ENCODE measurements at regions not wholly inside any gene's neighbourhood (a gene's known extent, or its start where the extent isn't known, plus 50 kb on each side); places are given as distances from the start of the nearest gene placed in this dataset.
"Not testable (repeated sequence)": the region's sequence is repeated elsewhere in the genome, so short reads cannot be mapped to it uniquely, and the experiment has no call there.

GRCh38 chr1:120267894-120268551 lies 91.7 kb upstream of the SEC22B start:
- H3K9me3 ChIP-seq, ATAC-seq: not testable (repeated sequence)

GRCh38 chr1:120264564-120264963 lies 88.2 kb upstream of the SEC22B start:
- ATAC-seq, H3K9me3 ChIP-seq, DNase-seq: not testable (repeated sequence)

More at GRCh38 chr1:120267894-120268551, 91.7 kb upstream of the SEC22B start:
- DNase-seq; H3K4me1 ChIP-seq (ENCODE audit: low read depth); H3K4me3 ChIP-seq; H3K36me3 ChIP-seq (ENCODE audit: low read depth); intact Hi-C loops (cut with DNase I, micrococcal nuclease): not testable (repeated sequence)

DNA sequence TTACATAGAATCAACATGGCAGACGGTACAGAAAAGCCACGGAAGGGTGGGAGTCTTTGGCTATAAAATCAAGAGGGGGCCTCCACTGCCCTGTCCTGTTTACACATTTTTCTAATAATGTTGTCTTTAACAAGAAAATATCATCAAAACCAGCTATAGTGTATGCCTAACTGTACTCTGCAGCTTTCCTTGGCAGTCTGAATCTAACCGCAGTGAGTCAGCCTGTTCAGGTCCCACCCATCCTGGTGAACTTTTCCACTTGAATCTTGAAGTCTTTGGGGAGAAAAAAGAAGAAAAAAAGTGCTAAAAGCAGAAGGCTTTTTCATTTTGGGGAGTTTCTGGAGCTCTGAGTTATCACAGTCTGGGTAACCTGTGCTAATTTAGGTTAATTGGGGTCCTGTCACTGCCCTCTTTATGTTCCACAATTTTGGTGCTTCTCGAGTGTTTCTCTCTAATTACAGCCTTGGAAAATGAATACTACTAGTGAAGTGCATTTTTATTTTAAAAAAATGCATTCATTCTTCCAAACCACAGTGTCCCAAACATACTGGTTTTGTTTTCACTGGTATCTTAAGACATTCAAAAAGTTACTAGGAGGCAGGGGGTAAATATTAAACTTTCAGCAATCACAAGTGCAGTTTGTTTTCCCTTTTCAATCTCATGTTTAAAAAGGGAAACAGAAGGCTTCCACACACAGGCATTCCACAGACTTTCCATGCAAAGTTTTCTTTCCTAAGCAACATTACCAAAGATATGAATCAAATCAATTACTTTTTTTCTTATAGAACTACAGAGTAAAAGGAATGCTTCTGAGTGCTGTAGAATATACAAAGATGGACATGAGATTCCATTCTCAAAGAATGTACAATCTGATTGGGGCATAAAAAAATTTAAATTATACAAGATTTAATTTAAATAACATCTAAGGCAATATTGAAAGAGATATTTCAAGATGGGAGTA lies 86.8 kb upstream of the SEC22B start:
- DNase-seq; H3K4me1 ChIP-seq (ENCODE audit: low read depth); H3K4me3 ChIP-seq; intact Hi-C loops (cut with DNase I, micrococcal nuclease); H3K36me3 ChIP-seq (ENCODE audit: low read depth); H3K9me3 ChIP-seq; ATAC-seq: not testable (repeated sequence)

More at GRCh38 chr1:120264564-120264963, 88.2 kb upstream of the SEC22B start:
- H3K4me1 ChIP-seq (ENCODE audit: low read depth); intact Hi-C loops (cut with DNase I, micrococcal nuclease); H3K36me3 ChIP-seq (ENCODE audit: low read depth); H3K4me3 ChIP-seq: not testable (repeated sequence)

DNA sequence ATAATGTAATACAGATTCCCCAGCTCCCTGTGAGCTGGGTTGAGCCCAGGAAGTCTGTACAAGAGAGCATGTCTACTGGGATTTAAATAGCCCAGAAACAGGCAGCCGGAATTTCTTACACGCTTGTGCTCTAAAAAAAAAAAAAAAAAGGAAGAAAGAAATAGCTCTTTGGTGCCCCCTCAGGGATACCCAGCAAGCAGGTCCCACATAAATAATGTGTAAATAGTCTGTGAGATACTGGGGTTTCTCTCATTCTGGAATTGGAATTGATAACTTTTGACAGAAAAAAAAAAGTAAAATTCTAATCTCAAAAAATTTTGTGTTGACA lies 81.4 kb upstream of the SEC22B start:
- H3K36me3 ChIP-seq (ENCODE audit: low read depth); H3K4me3 ChIP-seq; intact Hi-C loops (cut with DNase I, micrococcal nuclease); H3K9me3 ChIP-seq; H3K4me1 ChIP-seq (ENCODE audit: low read depth); DNase-seq; ATAC-seq: not testable (repeated sequence)

- H3K36me3 ChIP-seq (ENCODE audit: low read depth); intact Hi-C loops (cut with DNase I, micrococcal nuclease); H3K4me3 ChIP-seq; ATAC-seq; H3K4me1 ChIP-seq (ENCODE audit: low read depth); H3K9me3 ChIP-seq; DNase-seq: not testable (repeated sequence)
Measured at GRCh38 chr1:120257064-120257777, 80.9 kb upstream of the SEC22B start.

- H3K36me3 ChIP-seq (ENCODE audit: low read depth); H3K4me3 ChIP-seq; H3K4me1 ChIP-seq (ENCODE audit: low read depth); H3K9me3 ChIP-seq; DNase-seq; intact Hi-C loops (cut with DNase I, micrococcal nuclease): not testable (repeated sequence)
- peak; percentile 32 for ATAC-seq
Measured at GRCh38 chr1:120250756-120251155, 74.4 kb upstream of the SEC22B start.

DNA sequence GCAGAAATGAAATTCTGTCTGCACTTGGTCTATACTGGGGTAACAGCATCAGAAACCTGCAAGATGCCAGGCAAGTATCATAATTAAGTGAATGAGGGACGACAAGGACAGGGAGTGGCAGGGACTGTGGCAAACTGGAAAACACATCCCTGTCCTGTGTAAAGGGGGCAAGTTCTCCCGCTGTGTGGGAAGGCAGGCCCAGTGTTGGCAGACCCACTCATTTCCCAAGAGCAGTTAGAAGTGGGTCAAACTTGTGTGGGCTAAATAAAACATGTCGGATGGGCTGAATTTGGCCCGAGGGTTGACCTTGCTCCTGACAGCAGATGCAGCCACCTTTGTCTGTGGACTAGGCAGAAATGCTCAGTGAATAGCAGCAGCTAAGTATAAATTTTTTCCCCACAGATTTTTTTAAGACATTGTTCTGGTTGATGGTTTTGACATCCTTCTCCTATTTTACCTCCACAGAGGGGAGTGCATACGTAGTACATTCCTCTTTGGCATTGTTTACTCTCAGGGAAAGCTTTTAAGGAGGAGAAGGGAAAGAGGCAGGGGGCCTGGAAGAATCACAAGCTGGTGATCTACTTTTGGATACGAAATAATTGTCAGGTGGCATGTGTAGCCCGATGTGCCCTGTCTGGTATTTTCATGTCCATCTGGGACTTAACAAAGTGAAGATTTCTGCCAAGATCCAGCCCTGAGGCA lies 72.6 kb upstream of the SEC22B start:
- H3K4me1 ChIP-seq (ENCODE audit: low read depth); H3K4me3 ChIP-seq; DNase-seq; H3K9me3 ChIP-seq; ATAC-seq; intact Hi-C loops (cut with DNase I, micrococcal nuclease); H3K36me3 ChIP-seq (ENCODE audit: low read depth): not testable (repeated sequence)

DNA sequence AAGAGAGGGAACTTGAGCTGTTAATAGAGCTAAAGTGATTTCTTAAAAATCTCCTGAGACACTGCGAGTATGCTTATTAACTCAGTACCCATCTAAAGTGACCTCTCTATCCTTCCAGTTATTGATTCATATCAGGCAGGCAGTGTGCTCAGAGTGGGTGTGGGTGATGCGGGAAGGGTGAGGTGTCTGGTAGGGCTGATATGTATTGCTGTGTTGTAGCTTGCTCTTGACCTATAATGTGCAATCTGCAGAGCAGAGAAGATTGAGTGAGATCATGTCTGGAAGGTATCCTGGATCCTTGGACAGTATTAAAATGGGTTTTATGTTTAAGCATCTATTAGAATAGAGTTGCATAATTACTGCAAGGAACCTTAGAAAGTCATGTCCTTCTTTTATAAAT lies 71.9 kb upstream of the SEC22B start:
- DNase-seq; ATAC-seq; H3K4me3 ChIP-seq; H3K4me1 ChIP-seq (ENCODE audit: low read depth); intact Hi-C loops (cut with DNase I, micrococcal nuclease); H3K36me3 ChIP-seq (ENCODE audit: low read depth); H3K9me3 ChIP-seq: not testable (repeated sequence)

DNA sequence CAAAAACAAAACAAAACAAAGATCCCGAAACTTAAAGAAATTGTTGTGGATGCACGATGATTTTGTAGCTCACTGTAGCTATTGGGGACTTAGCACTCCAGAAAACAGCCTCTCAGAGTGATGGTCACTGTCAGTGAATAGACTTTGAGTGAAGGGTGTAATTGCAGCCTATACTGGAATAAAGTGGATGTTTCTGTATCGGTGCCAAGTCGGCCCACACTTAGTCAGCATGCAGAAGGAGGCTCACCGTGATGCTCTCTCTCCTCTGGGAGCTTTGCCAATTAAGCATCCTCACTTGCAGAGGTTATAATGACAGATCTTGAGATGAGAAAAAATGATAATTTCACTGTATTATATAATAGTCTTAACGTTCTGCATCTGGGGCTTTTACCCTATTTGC lies 67.5 kb upstream of the SEC22B start:
- H3K4me3 ChIP-seq; H3K36me3 ChIP-seq (ENCODE audit: low read depth); ATAC-seq; H3K9me3 ChIP-seq; H3K4me1 ChIP-seq (ENCODE audit: low read depth); intact Hi-C loops (cut with DNase I, micrococcal nuclease); DNase-seq: not testable (repeated sequence)

GRCh38 chr1:120242582-120242981 lies 66.3 kb upstream of the SEC22B start:
- H3K36me3 ChIP-seq (ENCODE audit: low read depth); H3K4me1 ChIP-seq (ENCODE audit: low read depth); intact Hi-C loops (cut with DNase I, micrococcal nuclease); H3K9me3 ChIP-seq; H3K4me3 ChIP-seq; ATAC-seq; DNase-seq: not testable (repeated sequence)

DNA sequence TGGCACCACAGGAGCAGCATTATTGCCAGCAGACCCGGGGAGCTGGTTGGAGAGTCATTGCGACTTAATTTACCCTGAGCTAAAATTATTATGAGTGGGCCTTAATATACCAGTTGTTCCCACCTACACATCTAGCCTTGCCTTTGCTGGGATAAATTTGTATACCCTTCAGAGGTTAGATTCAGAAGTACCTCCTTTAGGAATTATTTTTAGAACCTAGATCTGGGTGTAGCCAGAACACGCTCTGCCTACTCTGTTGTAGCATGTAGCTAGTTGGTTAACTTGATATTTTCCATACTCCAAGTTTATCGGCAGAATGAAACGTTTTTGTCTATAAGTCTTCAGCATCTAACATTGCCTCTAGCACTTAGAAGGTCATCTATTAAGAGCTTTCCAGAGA lies 65.5 kb upstream of the SEC22B start:
- H3K4me1 ChIP-seq (ENCODE audit: low read depth); H3K36me3 ChIP-seq (ENCODE audit: low read depth); intact Hi-C loops (cut with DNase I, micrococcal nuclease); ATAC-seq; DNase-seq; H3K9me3 ChIP-seq; H3K4me3 ChIP-seq: not testable (repeated sequence)

GRCh38 chr1:120240181-120240580 lies 63.9 kb upstream of the SEC22B start:
- intact Hi-C loops (cut with DNase I, micrococcal nuclease); DNase-seq; ATAC-seq; H3K4me1 ChIP-seq (ENCODE audit: low read depth); H3K4me3 ChIP-seq; H3K9me3 ChIP-seq; H3K36me3 ChIP-seq (ENCODE audit: low read depth): not testable (repeated sequence)

DNA sequence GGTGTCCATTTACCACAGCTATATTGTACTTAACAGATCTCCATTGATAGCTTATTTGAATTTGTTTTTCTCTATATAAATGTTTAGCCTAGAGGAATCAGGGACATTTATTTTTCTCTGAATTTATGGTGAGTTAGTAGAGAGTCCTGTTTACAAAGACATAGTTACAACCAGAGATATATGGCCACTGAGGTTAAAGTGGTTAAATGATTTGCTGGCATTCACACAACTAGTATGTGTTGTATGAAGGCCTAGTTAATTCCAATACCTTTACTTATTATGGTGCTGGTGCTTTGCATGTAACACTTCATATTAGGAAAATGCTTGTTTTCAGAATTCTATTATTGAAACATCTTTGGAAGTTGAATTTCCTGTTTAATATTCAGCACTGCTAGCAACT lies 63.0 kb upstream of the SEC22B start:
- ATAC-seq; intact Hi-C loops (cut with DNase I, micrococcal nuclease); H3K36me3 ChIP-seq (ENCODE audit: low read depth); H3K4me1 ChIP-seq (ENCODE audit: low read depth); DNase-seq; H3K4me3 ChIP-seq; H3K9me3 ChIP-seq: not testable (repeated sequence)
